Middle frontal gyrus (tissue), 1 donor: ENCODE measurements at regions not wholly inside any gene's neighbourhood (a gene's known extent, or its start where the extent isn't known, plus 50 kb on each side); places are given as distances from the start of the nearest gene placed in this dataset.

Experiments
- DNase-seq: peaks from one replicate; pipeline ENCODE4 v3.0.0-alpha.2; 2015; ENCODE audit warnings: low spot score; ENCODE audit errors: extremely low spot score

DNA sequence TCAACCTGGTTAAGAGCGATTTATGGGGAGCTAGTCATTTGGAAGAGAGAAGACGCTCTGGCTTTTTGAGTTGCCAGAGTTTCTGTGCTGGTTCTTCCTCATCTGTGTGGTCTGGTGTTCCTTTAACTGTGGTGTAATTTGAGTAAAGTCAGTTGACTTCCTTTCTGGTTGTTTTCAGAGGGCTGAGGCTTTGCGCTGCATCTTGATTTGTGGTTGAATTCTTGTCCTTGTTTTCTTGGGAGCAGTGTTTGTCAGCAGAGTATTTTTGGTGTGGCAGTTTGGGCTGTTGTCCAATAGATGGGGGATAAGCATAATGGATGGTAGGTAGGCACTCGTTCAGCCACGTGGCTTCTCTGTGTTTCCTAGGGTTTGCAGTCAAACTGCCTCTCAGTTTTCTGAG lies 2143.2 kb upstream of the TENM3 start:
- no peak for DNase-seq

DNA sequence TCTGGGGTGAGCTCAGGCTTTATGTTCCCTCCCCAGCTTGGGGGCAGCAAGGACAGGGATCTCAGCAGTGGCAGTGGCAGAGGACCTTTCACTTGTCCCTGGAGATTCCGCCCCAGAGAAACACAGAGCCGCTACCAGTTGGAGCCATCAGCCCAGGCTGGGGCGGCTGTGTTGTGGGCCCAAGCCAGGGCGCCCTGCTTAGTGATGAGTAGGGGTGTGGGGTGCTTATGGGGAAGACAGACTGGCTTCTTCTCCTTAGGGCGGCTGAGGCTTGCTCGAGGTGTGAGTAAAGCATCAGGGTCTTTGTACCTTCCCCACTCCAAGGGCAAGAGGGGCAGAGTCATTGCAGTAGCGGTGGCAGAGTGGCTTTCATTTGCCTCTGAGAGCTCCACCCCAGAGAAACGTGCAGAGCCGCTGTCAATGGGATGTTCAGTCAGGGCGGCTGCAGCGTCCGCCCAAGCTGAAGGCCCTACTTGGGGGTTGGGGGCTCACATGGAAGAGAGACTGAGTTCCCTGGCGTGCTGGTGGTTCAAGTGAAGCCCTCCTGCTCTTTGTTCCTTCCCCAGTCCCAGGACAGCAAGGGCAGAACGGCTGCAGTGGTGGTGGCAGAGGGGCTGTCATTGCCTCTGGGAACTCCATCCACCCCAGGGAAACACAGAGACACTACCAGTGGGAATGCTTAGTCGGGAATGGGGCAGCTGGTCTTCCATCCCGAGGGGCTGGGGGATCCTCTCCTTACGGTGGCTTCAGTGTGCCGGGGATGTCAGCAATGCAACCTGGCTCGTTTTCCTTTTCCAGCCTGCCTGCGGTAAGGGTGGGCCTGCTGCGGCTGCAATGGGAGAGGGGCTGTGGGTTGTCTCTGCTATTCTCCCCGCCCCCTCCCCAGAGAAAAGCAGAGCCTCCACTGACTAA lies 2142.5 kb upstream of the TENM3 start:
- DNase-seq = no peak

- no peak for DNase-seq
Measured at GRCh38 chr4:180101348-180102083, 2141.7 kb upstream of the TENM3 start.

DNA sequence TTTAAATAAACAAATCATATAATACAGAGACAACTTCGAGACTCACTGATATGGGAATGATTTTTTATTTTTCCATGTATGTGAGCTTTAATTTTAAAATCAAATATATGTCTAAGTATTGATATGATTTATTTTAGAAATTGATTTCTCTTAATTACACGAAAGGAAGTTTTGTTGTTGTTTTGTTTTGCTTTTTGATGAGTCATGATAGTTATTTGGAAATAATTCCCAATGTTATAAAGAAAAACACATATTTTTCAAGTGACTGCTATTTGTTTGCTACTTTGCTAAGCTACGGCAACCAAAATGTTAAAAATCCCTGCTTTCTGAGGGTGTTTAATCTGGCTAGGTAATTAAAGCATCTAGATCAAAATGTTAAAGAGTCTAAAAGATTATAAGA lies 2139.4 kb upstream of the TENM3 start:
- no peak for DNase-seq

- no peak for DNase-seq
Measured at GRCh38 chr4:180105362-180105761, 2137.8 kb upstream of the TENM3 start.

DNA sequence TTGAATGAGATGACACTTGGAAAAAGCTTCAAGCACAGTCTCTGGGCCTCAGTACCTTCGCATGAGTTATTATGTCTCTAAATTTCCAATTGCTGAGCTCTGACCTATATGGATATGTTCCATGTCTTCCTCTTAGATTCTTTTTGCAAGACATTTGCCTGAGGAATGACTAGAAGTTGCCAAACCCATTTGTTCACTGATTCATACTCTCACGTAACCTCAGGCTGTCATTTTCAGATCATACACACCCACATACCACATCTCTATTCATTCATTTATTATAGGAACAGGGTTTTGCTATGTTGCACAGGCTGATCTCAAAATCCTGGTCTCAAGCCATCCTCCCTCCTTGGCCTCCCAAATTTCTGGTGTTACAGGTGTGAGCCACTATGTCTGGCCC lies 2137.1 kb upstream of the TENM3 start:
- no peak for DNase-seq

DNA sequence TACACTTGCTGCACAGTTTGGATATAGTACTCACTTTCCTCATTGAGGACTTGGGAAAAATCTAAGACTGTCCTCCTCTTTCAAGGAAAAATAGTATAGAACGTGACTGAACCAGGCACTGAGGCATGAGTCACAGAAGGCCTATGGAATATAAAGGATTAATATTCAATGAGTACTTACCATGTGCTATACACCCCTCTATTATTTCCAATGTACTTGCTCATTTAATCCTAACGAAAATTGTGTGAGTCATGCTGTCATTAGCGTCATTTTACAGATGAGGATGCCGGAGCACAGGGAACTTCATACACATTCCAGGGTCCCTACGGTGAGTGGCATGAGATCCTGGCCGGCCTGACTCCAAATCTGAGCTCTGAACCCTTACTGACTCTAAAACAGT lies 2136.2 kb upstream of the TENM3 start:
- no peak for DNase-seq

GRCh38 chr4:180116840-180117239 lies 2126.4 kb upstream of the TENM3 start:
- no peak for DNase-seq

- DNase-seq = no peak
Measured at GRCh38 chr4:180120068-180120467, 2123.1 kb upstream of the TENM3 start.

DNA sequence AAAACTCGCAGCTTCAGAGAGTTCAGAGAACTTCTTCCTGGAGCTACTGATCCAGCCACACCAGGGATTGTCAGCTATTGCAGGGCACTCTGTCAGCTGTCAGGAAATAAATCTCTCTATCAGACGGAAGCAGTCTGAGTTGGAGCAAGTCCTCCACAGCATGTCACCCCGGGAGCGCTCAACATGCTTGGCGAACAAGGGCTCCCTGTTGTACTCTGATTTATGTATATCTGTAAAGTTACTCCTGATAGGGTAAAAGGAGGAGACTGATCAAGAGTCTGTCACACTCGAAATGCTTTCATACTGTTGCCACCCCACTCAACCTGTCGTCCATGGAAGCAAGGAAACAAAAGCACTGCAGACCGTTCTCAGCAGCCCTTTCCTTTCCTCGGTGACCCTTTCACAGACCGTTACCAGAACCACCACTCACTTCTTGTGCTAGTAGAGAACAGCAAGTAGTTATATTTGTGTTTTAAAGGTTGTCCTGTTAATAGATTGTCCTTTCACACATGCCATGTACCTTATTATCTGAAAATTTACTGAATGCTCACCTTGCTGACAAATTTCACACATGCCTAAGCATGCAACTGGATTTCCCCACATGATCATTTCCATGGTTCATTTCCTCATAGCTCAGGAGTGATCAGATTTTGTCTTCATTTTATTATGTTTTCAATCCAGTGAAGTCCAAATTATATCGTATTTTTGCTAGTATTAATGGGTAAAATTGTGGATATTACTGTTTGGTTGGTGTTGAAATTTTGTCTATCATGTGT lies 2108.9 kb upstream of the TENM3 start:
- DNase-seq = no peak

- no peak for DNase-seq
Measured at GRCh38 chr4:180141734-180142133, 2101.5 kb upstream of the TENM3 start.

GRCh38 chr4:180148737-180149136 lies 2094.5 kb upstream of the TENM3 start:
- DNase-seq = no peak

GRCh38 chr4:180150818-180151217 lies 2092.4 kb upstream of the TENM3 start:
- no peak for DNase-seq

- DNase-seq = no peak
Measured at GRCh38 chr4:180152831-180153230, 2090.4 kb upstream of the TENM3 start.

GRCh38 chr4:180153587-180153986 lies 2089.6 kb upstream of the TENM3 start:
- no peak for DNase-seq

- no peak for DNase-seq
Measured at GRCh38 chr4:180156684-180157083, 2086.5 kb upstream of the TENM3 start.

- no peak for DNase-seq
Measured at GRCh38 chr4:180160195-180160983, 2082.8 kb upstream of the TENM3 start.

- no peak for DNase-seq
Measured at GRCh38 chr4:180164799-180165198, 2078.4 kb upstream of the TENM3 start.

DNA sequence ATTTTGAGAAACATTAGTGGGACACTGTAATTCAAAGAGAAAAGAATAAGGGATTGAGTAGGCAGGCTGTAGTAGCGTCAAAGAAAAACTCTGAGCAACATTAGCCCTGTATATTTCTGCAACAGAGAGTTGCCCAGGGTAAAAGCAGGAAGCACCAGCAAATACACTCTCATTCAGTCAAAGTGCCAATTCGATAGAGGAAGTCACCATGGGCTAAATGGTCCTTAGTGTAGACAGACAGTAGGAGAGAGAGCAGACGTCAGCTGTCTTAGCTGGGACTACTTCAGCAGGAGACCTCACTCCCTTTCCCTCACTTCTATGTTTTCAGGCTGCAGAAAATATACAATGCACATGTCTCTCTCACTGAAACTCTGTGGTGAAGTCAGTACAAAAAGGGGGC lies 2073.8 kb upstream of the TENM3 start:
- DNase-seq = no peak

DNA sequence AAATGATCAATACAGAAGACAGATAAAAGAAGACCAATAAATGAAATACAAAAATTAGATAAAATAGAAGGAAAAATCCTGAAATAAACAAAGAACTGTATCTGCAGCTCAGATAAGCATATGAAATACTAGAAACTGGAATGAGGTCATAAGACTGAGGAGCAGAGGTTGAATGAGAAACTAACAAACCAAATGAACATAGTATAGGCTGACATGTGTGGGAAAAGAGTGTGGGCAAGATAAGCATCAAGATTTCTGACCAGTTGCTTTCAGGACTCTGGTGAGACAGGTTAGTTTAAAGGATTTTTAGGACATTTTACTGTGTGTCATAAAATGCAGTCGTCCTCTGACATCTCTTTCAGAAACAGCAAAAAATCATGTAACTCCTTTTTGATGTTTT lies 2073.2 kb upstream of the TENM3 start:
- no peak for DNase-seq

- DNase-seq = no peak
Measured at GRCh38 chr4:180179146-180179545, 2064.1 kb upstream of the TENM3 start.
